Breast epithelium (tissue), 3 donors: ENCODE measurements at regions not wholly inside any gene's neighbourhood (a gene's known extent, or its start where the extent isn't known, plus 50 kb on each side); places are given as distances from the start of the nearest gene placed in this dataset.

Experiments
- CTCF ChIP-seq, 3 donors: fragments of 450-650 bp; IDR thresholded peaks; one replicate each; pipeline ENCODE4 v1.5.1; 2016 to 2017; ENCODE audit warnings: antibody characterized with exemption in 3 of 3, mild to moderate bottlenecking in 3 of 3, moderate library complexity in 3 of 3
- POLR2A ChIP-seq: fragments of 450-650 bp; IDR thresholded peaks from one replicate; pipeline ENCODE4 v1.6.1; 2016; ENCODE audit warnings: antibody characterized with exemption, mild to moderate bottlenecking, moderate library complexity
- POLR2AphosphoS5 ChIP-seq, 3 donors: sonication (generic); formaldehyde crosslinking; IDR thresholded peaks; one replicate each; pipeline ENCODE4 v1.6.1; 2017; ENCODE audit warnings: antibody characterized with exemption in 3 of 3

DNA sequence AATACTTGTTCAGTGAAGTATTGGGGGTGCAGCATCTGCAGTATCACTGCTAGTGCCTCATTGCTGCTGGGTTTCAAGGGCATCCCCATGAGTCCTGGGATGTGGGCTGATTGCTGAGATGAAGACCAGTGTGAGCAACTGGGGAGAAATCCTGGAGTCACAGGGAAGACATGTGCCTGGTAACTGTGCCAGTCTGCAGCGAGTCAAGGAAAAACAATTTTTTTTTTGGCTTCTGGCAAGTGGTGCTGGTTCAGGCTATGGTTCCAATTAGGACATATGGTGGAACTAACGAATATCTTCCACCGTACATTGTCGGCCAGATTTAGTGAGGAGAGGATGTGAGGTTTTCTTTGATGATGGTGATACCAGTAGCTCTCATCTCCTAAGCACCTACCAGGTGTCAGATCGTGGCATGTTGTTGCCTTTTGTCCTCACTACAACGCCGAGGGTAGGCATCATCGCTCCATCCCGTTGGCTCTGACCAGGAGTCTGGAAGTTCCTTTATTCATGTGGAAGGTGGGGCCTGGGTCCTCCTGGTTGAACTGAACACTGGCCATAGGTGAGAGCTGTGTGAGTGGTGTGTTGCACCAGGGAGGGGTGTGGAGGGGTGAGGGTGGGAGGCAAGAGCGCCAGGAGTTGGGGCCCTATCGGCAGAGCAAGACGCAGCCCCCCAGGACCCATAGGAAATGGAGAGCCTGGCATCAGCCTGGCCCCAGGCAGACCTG lies 118.0 kb upstream of the HS6ST1 start:
- TF ChIP-seq CTCF (IDR thresholded peaks at IDR 0.05) (no peak), POLR2A (no peak), POLR2AphosphoS5 (IDR thresholded peaks at IDR 0.05) (no peak)
